GM23338 (cell line): ENCODE measurements at regions not wholly inside any gene's neighbourhood (a gene's known extent, or its start where the extent isn't known, plus 50 kb on each side); places are given as distances from the start of the nearest gene placed in this dataset.

Experiments
- ATAC-seq: fragments of 200-7000 bp; cut with Tn5 transposase; 3 replicates; pipeline ENCODE4 v1.9.1; 2020
- DNase-seq: peaks from one replicate; pipeline ENCODE4 v3.0.0-alpha.2; 2015; ENCODE audit warnings: low spot score
- H2AFZ ChIP-seq: fragments of 200-600 bp; sonication (generic); 2 replicates; pipeline ENCODE4 v1.8.0; 2016; ENCODE audit warnings: antibody characterized with exemption, mild to moderate bottlenecking, moderate library complexity
- H3F3A ChIP-seq: fragments of 200-600 bp; sonication (generic); replicated peaks from 2 replicates; pipeline ENCODE4 v1.8.0; 2017; ENCODE audit warnings: antibody characterized with exemption, mixed run types, low read depth
- H3K27ac ChIP-seq: fragments of 200-600 bp; sonication (generic); 2 replicates; pipeline ENCODE4 v1.6.1; 2016; ENCODE audit warnings: low read depth
- H3K27me3 ChIP-seq: fragments of 200-600 bp; sonication (generic); 2 replicates; pipeline ENCODE4 v1.8.0; 2016; ENCODE audit warnings: mild to moderate bottlenecking, mixed run types, moderate library complexity; ENCODE audit not compliant: insufficient read depth
- H3K36me3 ChIP-seq: fragments of 200-600 bp; sonication (generic); 2 replicates; pipeline ENCODE4 v1.8.0; 2016; ENCODE audit warnings: mild to moderate bottlenecking; ENCODE audit not compliant: insufficient read depth
- H3K4me1 ChIP-seq: fragments of 200-600 bp; sonication (generic); 2 replicates; pipeline ENCODE4 v1.8.0; 2016; ENCODE audit warnings: mild to moderate bottlenecking, moderate library complexity; ENCODE audit not compliant: insufficient read depth
- H3K4me2 ChIP-seq: fragments of 200-600 bp; sonication (generic); 2 replicates; pipeline ENCODE4 v1.7.1; 2017; ENCODE audit warnings: mixed run types
- H3K4me3 ChIP-seq: fragments of 200-600 bp; sonication (generic); 2 replicates; pipeline ENCODE4 v1.6.1; 2016; ENCODE audit warnings: mixed run types
- H3K79me2 ChIP-seq: fragments of 200-600 bp; sonication (generic); replicated peaks from 2 replicates; pipeline ENCODE4 v1.8.0; 2017; ENCODE audit warnings: mild to moderate bottlenecking; ENCODE audit not compliant: insufficient read depth
- H3K9me2 ChIP-seq: fragments of 200-600 bp; sonication (generic); 2 replicates; pipeline ENCODE4 v1.8.0; 2017; ENCODE audit not compliant: insufficient read depth
- H4K20me1 ChIP-seq: fragments of 200-600 bp; sonication (generic); replicated peaks from 2 replicates; pipeline ENCODE4 v1.8.0; 2017; ENCODE audit warnings: mild to moderate bottlenecking; ENCODE audit not compliant: insufficient read depth
- H3K27ac Mint-ChIP-seq: 2 replicates; pipeline ENCODE4 v1.8.0; 2020; ENCODE audit warnings: inconsistent platforms, mild to moderate bottlenecking, moderate library complexity, mixed read lengths
- H3K27me3 Mint-ChIP-seq: 3 replicates; pipeline ENCODE4 v1.8.0; 2022; ENCODE audit warnings: low read depth, mild to moderate bottlenecking, moderate library complexity, mixed read lengths, inconsistent platforms; ENCODE audit not compliant: insufficient read depth, poor library complexity
- H3K36me3 Mint-ChIP-seq: 3 replicates; pipeline ENCODE4 v1.8.0; 2021; ENCODE audit warnings: low read depth, mild to moderate bottlenecking, inconsistent platforms, moderate library complexity, mixed read lengths
- H3K4me1 Mint-ChIP-seq: 3 replicates; pipeline ENCODE4 v1.8.0; 2020; ENCODE audit warnings: mild to moderate bottlenecking, inconsistent platforms, mixed read lengths
- H3K4me3 Mint-ChIP-seq: 3 replicates; pipeline ENCODE4 v1.8.0; 2021; ENCODE audit warnings: moderate library complexity, mild to moderate bottlenecking, inconsistent platforms, mixed read lengths
- H3K9me3 Mint-ChIP-seq: 3 replicates; pipeline ENCODE4 v1.8.0; 2020; ENCODE audit warnings: moderate library complexity, mild to moderate bottlenecking, inconsistent platforms, mixed read lengths
- CREB1 ChIP-seq: fragments of 250-450 bp; sonication (Bioruptor Pico); IDR thresholded peaks from 2 replicates; pipeline ENCODE4 v1.5.0; 2020; ENCODE audit warnings: low read depth, mild to moderate bottlenecking, moderate library complexity
- EZH2 ChIP-seq: fragments of 200-600 bp; sonication (generic); IDR thresholded peaks from one replicate; pipeline ENCODE4 v1.8.0; 2017; ENCODE audit warnings: antibody characterized with exemption, mild to moderate bottlenecking, low read depth; ENCODE audit not compliant: unreplicated experiment
- EZH2phosphoT487 ChIP-seq: fragments of 200-600 bp; sonication (generic); IDR thresholded peaks from one replicate; pipeline ENCODE4 v1.8.1; 2018; ENCODE audit warnings: antibody characterized with exemption; ENCODE audit not compliant: unreplicated experiment
- JUNB ChIP-seq: IDR thresholded peaks from one replicate; pipeline ENCODE4 v1.6.1; 2016; ENCODE audit warnings: antibody characterized with exemption; ENCODE audit not compliant: unreplicated experiment
- NANOG ChIP-seq: IDR thresholded peaks from 2 replicates; pipeline ENCODE4 v1.6.1; 2016; ENCODE audit warnings: antibody characterized with exemption, borderline replicate concordance
- POLR2AphosphoS5 ChIP-seq: IDR thresholded peaks from 2 replicates; pipeline ENCODE4 v1.6.1; 2016; ENCODE audit warnings: antibody characterized with exemption, low read depth
- STAT1 ChIP-seq: IDR thresholded peaks from one replicate; pipeline ENCODE4 v1.6.1; 2016; ENCODE audit warnings: antibody characterized with exemption; ENCODE audit not compliant: unreplicated experiment
- ZNF114 ChIP-seq: fragments of 250-450 bp; sonication (Bioruptor Pico); IDR thresholded peaks from 2 replicates; pipeline ENCODE4 v1.5.0; 2020; ENCODE audit warnings: mild to moderate bottlenecking, moderate library complexity
- ZNF331 ChIP-seq: fragments of 250-450 bp; sonication (Bioruptor Pico); IDR thresholded peaks from 2 replicates; pipeline ENCODE4 v1.5.0; 2020; ENCODE audit warnings: low read depth, mild to moderate bottlenecking, moderate library complexity
- ZNF462 ChIP-seq: fragments of 250-450 bp; sonication (Bioruptor Pico); IDR thresholded peaks from 2 replicates; pipeline ENCODE4 v1.5.0; 2020; ENCODE audit warnings: mild to moderate bottlenecking, moderate library complexity
- TF ChIP-seq, protein P1 (sequence below), 2 experiments: fragments of 200-600 bp in 1 of 2; sonication (generic) in 1 of 2; conservative IDR thresholded peaks; 2 replicates each; pipeline versions ENCODE4 v1.5.1 to v1.6.1; 2016 to 2017; ENCODE audit warnings: antibody characterized with exemption in 2 of 2, low read depth in 2 of 2, mild to moderate bottlenecking in 2 of 2, moderate library complexity in 1 of 2
- TF ChIP-seq, protein P2 (sequence below): IDR thresholded peaks from one replicate; pipeline ENCODE4 v1.6.1; 2018; ENCODE audit warnings: antibody characterized with exemption; ENCODE audit not compliant: unreplicated experiment
- TF ChIP-seq, protein P3 (sequence below): IDR thresholded peaks from 2 replicates; pipeline ENCODE4 v1.6.1; 2016; ENCODE audit warnings: antibody characterized with exemption

- TF ChIP-seq, protein P1, sequence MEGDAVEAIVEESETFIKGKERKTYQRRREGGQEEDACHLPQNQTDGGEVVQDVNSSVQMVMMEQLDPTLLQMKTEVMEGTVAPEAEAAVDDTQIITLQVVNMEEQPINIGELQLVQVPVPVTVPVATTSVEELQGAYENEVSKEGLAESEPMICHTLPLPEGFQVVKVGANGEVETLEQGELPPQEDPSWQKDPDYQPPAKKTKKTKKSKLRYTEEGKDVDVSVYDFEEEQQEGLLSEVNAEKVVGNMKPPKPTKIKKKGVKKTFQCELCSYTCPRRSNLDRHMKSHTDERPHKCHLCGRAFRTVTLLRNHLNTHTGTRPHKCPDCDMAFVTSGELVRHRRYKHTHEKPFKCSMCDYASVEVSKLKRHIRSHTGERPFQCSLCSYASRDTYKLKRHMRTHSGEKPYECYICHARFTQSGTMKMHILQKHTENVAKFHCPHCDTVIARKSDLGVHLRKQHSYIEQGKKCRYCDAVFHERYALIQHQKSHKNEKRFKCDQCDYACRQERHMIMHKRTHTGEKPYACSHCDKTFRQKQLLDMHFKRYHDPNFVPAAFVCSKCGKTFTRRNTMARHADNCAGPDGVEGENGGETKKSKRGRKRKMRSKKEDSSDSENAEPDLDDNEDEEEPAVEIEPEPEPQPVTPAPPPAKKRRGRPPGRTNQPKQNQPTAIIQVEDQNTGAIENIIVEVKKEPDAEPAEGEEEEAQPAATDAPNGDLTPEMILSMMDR (conservative IDR thresholded peaks at IDR 0.05; ENCODE audit: low read depth in 2 of 2) = no peak
- no peak for TF ChIP-seq ZNF331 (CRISPR knock-in tag)
- TF ChIP-seq STAT1 = no peak
- TF ChIP-seq CREB1 = no peak
- no peak for TF ChIP-seq EZH2phosphoT487
- no peak for TF ChIP-seq EZH2
- no peak for TF ChIP-seq POLR2AphosphoS5
- TF ChIP-seq, protein P2, sequence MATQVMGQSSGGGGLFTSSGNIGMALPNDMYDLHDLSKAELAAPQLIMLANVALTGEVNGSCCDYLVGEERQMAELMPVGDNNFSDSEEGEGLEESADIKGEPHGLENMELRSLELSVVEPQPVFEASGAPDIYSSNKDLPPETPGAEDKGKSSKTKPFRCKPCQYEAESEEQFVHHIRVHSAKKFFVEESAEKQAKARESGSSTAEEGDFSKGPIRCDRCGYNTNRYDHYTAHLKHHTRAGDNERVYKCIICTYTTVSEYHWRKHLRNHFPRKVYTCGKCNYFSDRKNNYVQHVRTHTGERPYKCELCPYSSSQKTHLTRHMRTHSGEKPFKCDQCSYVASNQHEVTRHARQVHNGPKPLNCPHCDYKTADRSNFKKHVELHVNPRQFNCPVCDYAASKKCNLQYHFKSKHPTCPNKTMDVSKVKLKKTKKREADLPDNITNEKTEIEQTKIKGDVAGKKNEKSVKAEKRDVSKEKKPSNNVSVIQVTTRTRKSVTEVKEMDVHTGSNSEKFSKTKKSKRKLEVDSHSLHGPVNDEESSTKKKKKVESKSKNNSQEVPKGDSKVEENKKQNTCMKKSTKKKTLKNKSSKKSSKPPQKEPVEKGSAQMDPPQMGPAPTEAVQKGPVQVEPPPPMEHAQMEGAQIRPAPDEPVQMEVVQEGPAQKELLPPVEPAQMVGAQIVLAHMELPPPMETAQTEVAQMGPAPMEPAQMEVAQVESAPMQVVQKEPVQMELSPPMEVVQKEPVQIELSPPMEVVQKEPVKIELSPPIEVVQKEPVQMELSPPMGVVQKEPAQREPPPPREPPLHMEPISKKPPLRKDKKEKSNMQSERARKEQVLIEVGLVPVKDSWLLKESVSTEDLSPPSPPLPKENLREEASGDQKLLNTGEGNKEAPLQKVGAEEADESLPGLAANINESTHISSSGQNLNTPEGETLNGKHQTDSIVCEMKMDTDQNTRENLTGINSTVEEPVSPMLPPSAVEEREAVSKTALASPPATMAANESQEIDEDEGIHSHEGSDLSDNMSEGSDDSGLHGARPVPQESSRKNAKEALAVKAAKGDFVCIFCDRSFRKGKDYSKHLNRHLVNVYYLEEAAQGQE = no peak
- TF ChIP-seq ZNF462 (CRISPR knock-in tag) = no peak
- TF ChIP-seq ZNF114 (CRISPR knock-in tag) = no peak
- TF ChIP-seq JUNB = no peak
- TF ChIP-seq, protein P3, sequence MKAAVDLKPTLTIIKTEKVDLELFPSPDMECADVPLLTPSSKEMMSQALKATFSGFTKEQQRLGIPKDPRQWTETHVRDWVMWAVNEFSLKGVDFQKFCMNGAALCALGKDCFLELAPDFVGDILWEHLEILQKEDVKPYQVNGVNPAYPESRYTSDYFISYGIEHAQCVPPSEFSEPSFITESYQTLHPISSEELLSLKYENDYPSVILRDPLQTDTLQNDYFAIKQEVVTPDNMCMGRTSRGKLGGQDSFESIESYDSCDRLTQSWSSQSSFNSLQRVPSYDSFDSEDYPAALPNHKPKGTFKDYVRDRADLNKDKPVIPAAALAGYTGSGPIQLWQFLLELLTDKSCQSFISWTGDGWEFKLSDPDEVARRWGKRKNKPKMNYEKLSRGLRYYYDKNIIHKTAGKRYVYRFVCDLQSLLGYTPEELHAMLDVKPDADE = no peak
- no peak for TF ChIP-seq NANOG
These were observed 427.9 kb upstream of the CCDC179 start for GRCh38 chr11:23288003-23288783.

More at GRCh38 chr11:23288003-23288783, 427.9 kb upstream of the CCDC179 start:
- no peaks in the 10 kb centered on the region for H3K27me3 ChIP-seq
- H3F3A ChIP-seq = no peaks in the 10 kb centered on the region
- H3K27ac ChIP-seq = no peak overlapping the region
- H3K4me3 ChIP-seq = no peak overlapping the region
- H3K4me1 ChIP-seq = no peaks in the 10 kb centered on the region; the same call in 1 of the 2 replicates
- Mint-ChIP-seq H3K27ac (no peak overlapping the region), H3K36me3 (no peaks in the 10 kb centered on the region), H3K27me3 (no peaks in the 10 kb centered on the region), H3K4me1 (no peaks in the 10 kb centered on the region), H3K9me3 (no peaks in the 10 kb centered on the region), H3K4me3 (no peak overlapping the region)
- H3K4me2 ChIP-seq = no peak overlapping the region
- ATAC-seq (no peak), DNase-seq (no peak)
- H3K9me2 ChIP-seq = no peaks in the 10 kb centered on the region
- no peaks in the 10 kb centered on the region for H4K20me1 ChIP-seq
- H2AFZ ChIP-seq = no peak overlapping the region
- H3K36me3 ChIP-seq = no peaks in the 10 kb centered on the region
- no peaks in the 10 kb centered on the region for H3K79me2 ChIP-seq
